K562 (cell line): ENCODE measurements at regions not wholly inside any gene's neighbourhood (a gene's known extent, or its start where the extent isn't known, plus 50 kb on each side); places are given as distances from the start of the nearest gene placed in this dataset.

Source experiments
- NONO ChIP-seq, 2 experiments: fragments of 200-400 bp in 1 of 2; fragments of 450-650 bp in 1 of 2; formaldehyde crosslinking in 1 of 2; IDR thresholded peaks; 2 replicates each; pipeline ENCODE4 v1.6.1; 2017; ENCODE audit warnings: low read depth in 2 of 2, mild to moderate bottlenecking in 2 of 2, moderate library complexity in 2 of 2, low read length in 1 of 2
- ZNF316 ChIP-seq: fragments of 450-650 bp; IDR thresholded peaks from 2 replicates; pipeline ENCODE4 v1.6.1; 2016
- TF ChIP-seq, protein P1 (sequence below), 2 experiments: fragments of 450-650 bp; IDR thresholded peaks; 2 replicates each; pipeline ENCODE4 v1.6.1; 2016; ENCODE audit warnings: mild to moderate bottlenecking in 2 of 2, borderline replicate concordance in 1 of 2, low read depth in 1 of 2, moderate library complexity in 1 of 2

GRCh38 chrX:2632533-2633504 lies 58.3 kb upstream of the CD99 start (continued):
- TF ChIP-seq, protein P1, sequence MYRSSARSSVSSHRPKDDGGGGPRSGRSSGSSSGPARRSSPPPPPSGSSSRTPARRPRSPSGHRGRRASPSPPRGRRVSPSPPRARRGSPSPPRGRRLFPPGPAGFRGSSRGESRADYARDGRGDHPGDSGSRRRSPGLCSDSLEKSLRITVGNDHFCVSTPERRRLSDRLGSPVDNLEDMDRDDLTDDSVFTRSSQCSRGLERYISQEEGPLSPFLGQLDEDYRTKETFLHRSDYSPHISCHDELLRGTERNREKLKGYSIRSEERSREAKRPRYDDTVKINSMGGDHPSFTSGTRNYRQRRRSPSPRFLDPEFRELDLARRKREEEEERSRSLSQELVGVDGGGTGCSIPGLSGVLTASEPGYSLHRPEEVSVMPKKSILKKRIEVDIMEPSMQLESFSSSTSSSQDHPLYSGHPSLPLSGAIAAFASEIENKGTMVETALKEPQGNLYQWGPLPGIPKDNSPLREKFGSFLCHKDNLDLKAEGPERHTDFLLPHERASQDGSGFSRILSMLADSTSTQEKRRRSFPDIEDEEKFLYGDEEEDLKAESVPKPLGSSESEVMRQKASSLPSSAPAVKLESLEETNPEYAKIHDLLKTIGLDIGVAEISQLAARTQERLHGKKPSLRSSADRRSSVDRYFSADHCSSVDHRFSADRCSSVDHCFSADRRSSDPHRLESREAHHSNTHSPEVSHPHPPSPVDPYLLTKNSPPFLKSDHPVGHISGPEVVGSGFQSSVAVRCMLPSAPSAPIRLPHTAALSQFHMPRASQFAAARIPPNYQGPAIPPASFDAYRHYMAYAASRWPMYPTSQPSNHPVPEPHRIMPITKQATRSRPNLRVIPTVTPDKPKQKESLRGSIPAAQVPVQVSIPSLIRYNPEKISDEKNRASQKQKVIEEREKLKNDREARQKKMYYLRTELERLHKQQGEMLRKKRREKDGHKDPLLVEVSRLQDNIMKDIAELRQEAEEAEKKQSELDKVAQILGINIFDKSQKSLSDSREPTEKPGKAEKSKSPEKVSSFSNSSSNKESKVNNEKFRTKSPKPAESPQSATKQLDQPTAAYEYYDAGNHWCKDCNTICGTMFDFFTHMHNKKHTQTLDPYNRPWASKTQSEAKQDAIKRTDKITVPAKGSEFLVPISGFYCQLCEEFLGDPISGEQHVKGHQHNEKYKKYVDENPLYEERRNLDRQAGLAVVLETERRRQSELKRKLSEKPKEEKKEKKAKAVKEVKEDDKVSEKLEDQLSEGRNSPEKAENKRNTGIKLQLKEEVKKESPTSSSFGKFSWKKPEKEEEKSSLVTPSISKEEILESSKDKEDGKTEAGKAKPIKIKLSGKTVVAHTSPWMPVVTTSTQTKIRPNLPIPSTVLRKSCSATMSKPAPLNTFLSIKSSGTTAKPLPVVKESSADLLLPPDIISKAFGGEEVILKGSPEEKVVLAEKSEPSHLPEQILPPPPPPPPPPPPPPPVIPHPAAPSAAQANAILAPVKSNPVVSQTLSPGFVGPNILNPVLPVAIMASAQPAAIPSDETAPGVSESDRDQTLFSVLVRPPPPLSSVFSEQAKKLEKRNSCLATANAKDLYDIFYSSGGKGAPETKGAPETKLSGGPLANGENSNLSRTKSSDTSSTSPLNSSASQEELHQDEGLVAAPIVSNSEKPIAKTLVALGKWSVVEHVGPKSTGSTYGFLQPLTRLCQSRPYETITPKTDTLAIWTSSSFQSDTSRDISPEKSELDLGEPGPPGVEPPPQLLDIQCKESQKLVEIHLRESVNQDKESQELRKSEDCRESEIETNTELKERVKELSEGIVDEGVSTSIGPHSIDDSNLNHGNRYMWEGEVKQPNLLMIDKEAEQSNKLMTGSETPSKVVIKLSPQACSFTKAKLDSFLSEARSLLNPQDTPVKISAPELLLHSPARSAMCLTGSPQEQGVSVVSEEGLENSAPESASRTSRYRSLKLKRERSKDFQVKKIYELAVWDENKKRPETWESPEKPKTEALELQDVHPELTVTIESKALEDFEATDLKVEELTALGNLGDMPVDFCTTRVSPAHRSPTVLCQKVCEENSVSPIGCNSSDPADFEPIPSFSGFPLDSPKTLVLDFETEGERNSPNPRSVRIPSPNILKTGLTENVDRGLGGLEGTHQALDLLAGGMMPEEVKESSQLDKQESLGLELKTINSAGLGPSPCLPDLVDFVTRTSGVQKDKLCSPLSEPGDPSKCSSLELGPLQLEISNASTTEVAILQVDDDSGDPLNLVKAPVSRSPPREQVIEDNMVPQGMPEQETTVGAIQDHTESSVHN (IDR thresholded peaks at IDR 0.05; ENCODE audit: borderline replicate concordance in 1 of 2, low read depth in 1 of 2) = no peak
- peak; percentile 63 for TF ChIP-seq ZNF316
- TF ChIP-seq NONO (IDR thresholded peaks at IDR 0.05; ENCODE audit: low read depth in 2 of 2, low read length in 1 of 2) = no peak
